Colonic mucosa (tissue), 4 donors: ENCODE measurements at regions not wholly inside any gene's neighbourhood (a gene's known extent, or its start where the extent isn't known, plus 50 kb on each side); places are given as distances from the start of the nearest gene placed in this dataset.
"Not testable (repeated sequence)": the region's sequence is repeated elsewhere in the genome, so short reads cannot be mapped to it uniquely, and the experiment has no call there.

Experiments used
- DNase-seq: peaks from one replicate; pipeline ENCODE4 v3.0.0-alpha.2; 2020
- H3K27ac ChIP-seq: fragments of 200-600 bp; one replicate; pipeline ENCODE4 v1.8.0; 2021
- H3K27me3 ChIP-seq: fragments of 200-600 bp; one replicate; pipeline ENCODE4 v1.8.0; 2021
- H3K36me3 ChIP-seq: fragments of 200-600 bp; one replicate; pipeline ENCODE4 v1.8.0; 2021
- H3K4me1 ChIP-seq: fragments of 200-600 bp; one replicate; pipeline ENCODE4 v1.8.0; 2021; ENCODE audit warnings: mild to moderate bottlenecking
- H3K4me3 ChIP-seq: fragments of 200-600 bp; one replicate; pipeline ENCODE4 v1.8.0; 2021
- H3K9ac ChIP-seq, 2 donors: one replicate each; pipeline ENCODE4 v1.7.0; 2013; ENCODE audit warnings: control low read depth in 2 of 2, low read depth in 2 of 2, low read length in 2 of 2
- H3K9me3 ChIP-seq: fragments of 200-600 bp; one replicate; pipeline ENCODE4 v1.8.0; 2021
- CTCF ChIP-seq: fragments of 200-600 bp; IDR thresholded peaks from one replicate; pipeline ENCODE4 v1.8.0; 2022; ENCODE audit warnings: antibody characterized with exemption, mild to moderate bottlenecking
- intact Hi-C: fragments of 100-400 bp; cut with DNase I; formaldehyde crosslinking; loops from one replicate; pipeline ENCODE4 v1.14.1; 2022
- donor health status: healthy.
- donor health status: DM: no; HTN: no; CAD: no.
- donor health status: DM: no; HTN: no; CAD: no.

- Histone ChIP-seq H3K4me3 (no peak overlapping the region), H3K9me3 (no peaks in the 10 kb centered on the region), H3K36me3 (no peaks in the 10 kb centered on the region), H3K27me3 (no peaks in the 10 kb centered on the region), H3K9ac (no peak overlapping the region), H3K27ac (no peak overlapping the region), H3K4me1 (no peaks in the 10 kb centered on the region)
- intact Hi-C loops = no loop called here
- DNase-seq = no peak
- no peak for TF ChIP-seq CTCF
These were observed 92.9 kb upstream of the DIO2 start for GRCh38 chr14:80304125-80304766.

- H3K4me3 ChIP-seq = no peak overlapping the region
- intact Hi-C loops = no loop called here
- H3K9ac ChIP-seq = no peak overlapping the region
- H3K27ac ChIP-seq = no peak overlapping the region
- no peaks in the 10 kb centered on the region for H3K36me3 ChIP-seq
- H3K4me1 ChIP-seq = no peaks in the 10 kb centered on the region
- H3K27me3 ChIP-seq = no peaks in the 10 kb centered on the region
- no peaks in the 10 kb centered on the region for H3K9me3 ChIP-seq
- DNase-seq = no peak
- no peak for TF ChIP-seq CTCF
These were observed 89.0 kb upstream of the DIO2 start for GRCh38 chr14:80300351-80300750.

GRCh38 chr14:80298491-80299017 is 87.2 kb upstream of the DIO2 start:
- Histone ChIP-seq H3K27ac (no peak overlapping the region), H3K9ac (no peak overlapping the region), H3K27me3 (no peaks in the 10 kb centered on the region), H3K4me1 (no peaks in the 10 kb centered on the region), H3K36me3 (no peaks in the 10 kb centered on the region), H3K4me3 (no peak overlapping the region), H3K9me3 (no peaks in the 10 kb centered on the region)
- no peak for DNase-seq
- no peak for TF ChIP-seq CTCF
- intact Hi-C loops = no loop called here

GRCh38 chr14:80291101-80291500 is 79.8 kb upstream of the DIO2 start:
- intact Hi-C loops = no loop called here
- Histone ChIP-seq H3K9ac (no peak overlapping the region), H3K27ac (no peak overlapping the region), H3K9me3 (no peaks in the 10 kb centered on the region), H3K36me3 (no peaks in the 10 kb centered on the region), H3K4me1 (no peaks in the 10 kb centered on the region), H3K27me3 (no peaks in the 10 kb centered on the region), H3K4me3 (no peak overlapping the region)
- no peak for TF ChIP-seq CTCF
- no peak for DNase-seq

- H3K27me3 ChIP-seq, H3K36me3 ChIP-seq, H3K4me3 ChIP-seq, H3K9me3 ChIP-seq, DNase-seq, H3K9ac ChIP-seq, H3K27ac ChIP-seq, intact Hi-C loops, H3K4me1 ChIP-seq: not testable (repeated sequence)
These were observed 75.4 kb upstream of the DIO2 start for GRCh38 chr14:80286744-80287143.

GRCh38 chr14:80278293-80279023 is 67.2 kb upstream of the DIO2 start:
- no peak overlapping the region for H3K27ac ChIP-seq
- no peak overlapping the region for H3K4me3 ChIP-seq
- no peaks in the 10 kb centered on the region for H3K9me3 ChIP-seq
- DNase-seq = no peak
- H3K36me3 ChIP-seq = no peaks in the 10 kb centered on the region
- no peak for TF ChIP-seq CTCF
- intact Hi-C loops = no loop called here
- H3K9ac ChIP-seq = no peak overlapping the region
- H3K27me3 ChIP-seq = no peaks in the 10 kb centered on the region
- H3K4me1 ChIP-seq = no peaks in the 10 kb centered on the region
